Karpas-422 (cell line): ENCODE measurements at regions not wholly inside any gene's neighbourhood (a gene's known extent, or its start where the extent isn't known, plus 50 kb on each side); places are given as distances from the start of the nearest gene placed in this dataset.

ENCODE experiments used
- DNase-seq: peaks from one replicate; pipeline ENCODE4 v3.0.0-alpha.2; 2015
- H2AFZ ChIP-seq: fragments of 200-600 bp; sonication (generic); 2 replicates; pipeline ENCODE4 v1.6.1; 2014; ENCODE audit warnings: antibody characterized with exemption, low read length, mixed read lengths
- H3K27ac ChIP-seq: fragments of 200-600 bp; sonication (generic); 2 replicates; pipeline ENCODE4 v1.5.1; 2014; ENCODE audit warnings: mild to moderate bottlenecking, low read length, moderate library complexity
- H3K27me3 ChIP-seq: fragments of 200-600 bp; sonication (generic); 2 replicates; pipeline ENCODE4 v1.6.1; 2014; ENCODE audit warnings: low read length, mixed read lengths
- H3K36me3 ChIP-seq: fragments of 200-600 bp; sonication (generic); 2 replicates; pipeline ENCODE4 v1.6.1; 2014; ENCODE audit warnings: low read length, mixed read lengths; ENCODE audit not compliant: insufficient read depth
- H3K4me1 ChIP-seq: fragments of 200-600 bp; sonication (generic); 2 replicates; pipeline ENCODE4 v1.6.1; 2014; ENCODE audit warnings: mild to moderate bottlenecking, low read length, mixed read lengths
- H3K4me2 ChIP-seq: fragments of 200-600 bp; sonication (generic); 2 replicates; pipeline ENCODE4 v1.6.1; 2014; ENCODE audit warnings: low read length, low read depth, mild to moderate bottlenecking; ENCODE audit not compliant: poor library complexity, severe bottlenecking
- H3K4me3 ChIP-seq: fragments of 200-600 bp; sonication (generic); 2 replicates; pipeline ENCODE4 v1.5.1; 2014; ENCODE audit warnings: mild to moderate bottlenecking, antibody characterized with exemption, low read length, mixed read lengths
- H3K79me2 ChIP-seq: fragments of 200-600 bp; sonication (generic); 2 replicates; pipeline ENCODE4 v1.6.1; 2014; ENCODE audit warnings: mild to moderate bottlenecking, low read length, mixed read lengths
- H3K9ac ChIP-seq: fragments of 200-600 bp; sonication (generic); 2 replicates; pipeline ENCODE4 v1.6.0; 2014; ENCODE audit warnings: low read length
- H3K9me2 ChIP-seq: fragments of 200-600 bp; sonication (generic), shearing (Covaris generic); replicated peaks from 2 replicates; pipeline ENCODE4 v1.6.0; 2014; ENCODE audit warnings: mild to moderate bottlenecking, low read length, moderate library complexity; ENCODE audit not compliant: insufficient read depth
- H3K9me3 ChIP-seq: fragments of 300-700, 200-600 bp; sonication (generic); 2 replicates; pipeline ENCODE4 v1.6.1; 2014; ENCODE audit warnings: low read length, mixed read lengths
- H4K20me1 ChIP-seq: fragments of 200-600 bp; sonication (generic); 2 replicates; pipeline ENCODE4 v1.6.1; 2014; ENCODE audit warnings: mild to moderate bottlenecking, antibody characterized with exemption, low read length, low read depth; ENCODE audit not compliant: insufficient read depth

- Histone ChIP-seq H3K4me2 (no peak overlapping the region), H4K20me1 (no peaks in the 10 kb centered on the region), H3K27ac (no peak overlapping the region), H3K9me3 (peaks cover 20% of the 10 kb centered on the region), H3K9ac (no peak overlapping the region), H3K4me3 (no peak overlapping the region), H3K4me1 (no peaks in the 10 kb centered on the region), H3K27me3 (no peaks in the 10 kb centered on the region), H3K9me2 (no peaks in the 10 kb centered on the region), H3K36me3 (no peaks in the 10 kb centered on the region), H3K79me2 (no peaks in the 10 kb centered on the region), H2AFZ (no peak overlapping the region)
- no peak for DNase-seq
These were observed 96.7 kb upstream of the LUZP2 start for GRCh38 chr11:24400059-24400665.

GRCh38 chr11:24406389-24406788 is 90.5 kb upstream of the LUZP2 start:
- Histone ChIP-seq H3K27me3 (no peaks in the 10 kb centered on the region), H2AFZ (no peak overlapping the region), H3K9ac (no peak overlapping the region), H3K36me3 (no peaks in the 10 kb centered on the region), H3K4me3 (no peak overlapping the region), H3K27ac (no peak overlapping the region), H3K9me3 (peaks cover 23% of the 10 kb centered on the region), H4K20me1 (no peaks in the 10 kb centered on the region), H3K4me2 (no peak overlapping the region), H3K4me1 (no peaks in the 10 kb centered on the region), H3K9me2 (no peaks in the 10 kb centered on the region), H3K79me2 (no peaks in the 10 kb centered on the region)
- DNase-seq = no peak

GRCh38 chr11:24406980-24407379 is 89.9 kb upstream of the LUZP2 start:
- H3K9ac ChIP-seq = no peak overlapping the region
- no peak overlapping the region for H3K4me2 ChIP-seq
- H3K36me3 ChIP-seq = no peaks in the 10 kb centered on the region
- no peak for DNase-seq
- no peaks in the 10 kb centered on the region for H3K27me3 ChIP-seq
- no peak overlapping the region for H3K27ac ChIP-seq
- H3K79me2 ChIP-seq = no peaks in the 10 kb centered on the region
- H3K4me1 ChIP-seq = no peaks in the 10 kb centered on the region
- peaks cover 23% of the 10 kb centered on the region for H3K9me3 ChIP-seq
- H2AFZ ChIP-seq = no peak overlapping the region
- no peaks in the 10 kb centered on the region for H4K20me1 ChIP-seq
- no peak overlapping the region for H3K4me3 ChIP-seq
- no peaks in the 10 kb centered on the region for H3K9me2 ChIP-seq

- Histone ChIP-seq H3K79me2 (no peaks in the 10 kb centered on the region), H3K9ac (no peak overlapping the region), H3K4me1 (no peaks in the 10 kb centered on the region), H3K9me3 (peaks cover 19% of the 10 kb centered on the region), H3K4me2 (no peak overlapping the region), H2AFZ (no peak overlapping the region), H3K36me3 (no peaks in the 10 kb centered on the region), H3K27ac (no peak overlapping the region), H3K9me2 (no peaks in the 10 kb centered on the region), H3K27me3 (no peaks in the 10 kb centered on the region), H4K20me1 (no peaks in the 10 kb centered on the region), H3K4me3 (no peak overlapping the region)
- DNase-seq = no peak
These were observed 89.1 kb upstream of the LUZP2 start for GRCh38 chr11:24407733-24408132.

- no peaks in the 10 kb centered on the region for H3K4me1 ChIP-seq
- H3K36me3 ChIP-seq = no peaks in the 10 kb centered on the region
- no peak overlapping the region for H3K27ac ChIP-seq
- no peaks in the 10 kb centered on the region for H3K27me3 ChIP-seq
- H3K4me2 ChIP-seq = no peak overlapping the region
- no peaks in the 10 kb centered on the region for H4K20me1 ChIP-seq
- H3K4me3 ChIP-seq = no peak overlapping the region
- H3K9me2 ChIP-seq = no peaks in the 10 kb centered on the region
- no peak overlapping the region for H2AFZ ChIP-seq
- no peak for DNase-seq
- H3K9ac ChIP-seq = no peak overlapping the region
- H3K9me3 ChIP-seq = peaks cover 18% of the 10 kb centered on the region
- no peaks in the 10 kb centered on the region for H3K79me2 ChIP-seq
These were observed 88.7 kb upstream of the LUZP2 start for GRCh38 chr11:24408202-24408601.

- no peak overlapping the region for H3K4me2 ChIP-seq
- no peaks in the 10 kb centered on the region for H4K20me1 ChIP-seq
- H3K9ac ChIP-seq = no peak overlapping the region
- 0 out of 2 replicates have a peak, but pooled peaks cover 9% of the 10 kb centered on the region for H3K9me3 ChIP-seq
- no peaks in the 10 kb centered on the region for H3K79me2 ChIP-seq
- H3K36me3 ChIP-seq = no peaks in the 10 kb centered on the region
- no peak overlapping the region for H3K4me3 ChIP-seq
- no peaks in the 10 kb centered on the region for H3K27me3 ChIP-seq
- H3K9me2 ChIP-seq = no peaks in the 10 kb centered on the region
- no peaks in the 10 kb centered on the region for H3K4me1 ChIP-seq
- no peak overlapping the region for H2AFZ ChIP-seq
- no peak overlapping the region for H3K27ac ChIP-seq
- no peak for DNase-seq
These were observed 85.1 kb upstream of the LUZP2 start for GRCh38 chr11:24411791-24412190.

- 0 out of 2 replicates have a peak, but pooled peaks cover 9% of the 10 kb centered on the region for H3K9me3 ChIP-seq
- no peak overlapping the region for H3K4me2 ChIP-seq
- H4K20me1 ChIP-seq = no peaks in the 10 kb centered on the region
- H3K79me2 ChIP-seq = no peaks in the 10 kb centered on the region
- no peak overlapping the region for H3K9ac ChIP-seq
- no peak for DNase-seq
- no peak overlapping the region for H3K4me3 ChIP-seq
- no peaks in the 10 kb centered on the region for H3K36me3 ChIP-seq
- H3K27ac ChIP-seq = no peak overlapping the region
- H2AFZ ChIP-seq = no peak overlapping the region
- H3K9me2 ChIP-seq = no peaks in the 10 kb centered on the region
- no peaks in the 10 kb centered on the region for H3K4me1 ChIP-seq
- no peaks in the 10 kb centered on the region for H3K27me3 ChIP-seq
These were observed 84.1 kb upstream of the LUZP2 start for GRCh38 chr11:24412722-24413121.

GRCh38 chr11:24413391-24413790 is 83.5 kb upstream of the LUZP2 start:
- no peak overlapping the region for H3K4me3 ChIP-seq
- DNase-seq = no peak
- no peaks in the 10 kb centered on the region for H3K79me2 ChIP-seq
- H3K9ac ChIP-seq = no peak overlapping the region
- H3K9me3 ChIP-seq = 0 out of 2 replicates have a peak, but pooled peaks cover 9% of the 10 kb centered on the region
- no peaks in the 10 kb centered on the region for H4K20me1 ChIP-seq
- H3K27me3 ChIP-seq = no peaks in the 10 kb centered on the region
- H3K27ac ChIP-seq = no peak overlapping the region
- H3K36me3 ChIP-seq = no peaks in the 10 kb centered on the region
- no peak overlapping the region for H3K4me2 ChIP-seq
- no peaks in the 10 kb centered on the region for H3K9me2 ChIP-seq
- no peak overlapping the region for H2AFZ ChIP-seq
- no peaks in the 10 kb centered on the region for H3K4me1 ChIP-seq
